OCI-LY1 (cell line): ENCODE measurements at regions not wholly inside any gene's neighbourhood (a gene's known extent, or its start where the extent isn't known, plus 50 kb on each side); places are given as distances from the start of the nearest gene placed in this dataset.

Experiments used
- H2AFZ ChIP-seq: fragments of 200-600 bp; sonication (generic), shearing (Covaris generic); 2 replicates; pipeline ENCODE4 v1.6.0; 2014; ENCODE audit warnings: antibody characterized with exemption, mild to moderate bottlenecking, low read length
- H3F3A ChIP-seq: fragments of 200-600 bp; sonication (generic), shearing (Covaris generic); 2 replicates; pipeline ENCODE4 v1.6.0; 2014; ENCODE audit warnings: mild to moderate bottlenecking, antibody characterized with exemption, low read length, moderate library complexity; ENCODE audit not compliant: insufficient read depth
- H3K27ac ChIP-seq: fragments of 200-600 bp; sonication (generic); 2 replicates; pipeline ENCODE4 v1.5.1; 2014; ENCODE audit warnings: low read length, mixed run types, mild to moderate bottlenecking, low read depth; ENCODE audit not compliant: poor library complexity, severe bottlenecking
- H3K27me3 ChIP-seq: fragments of 200-600 bp; sonication (generic); 2 replicates; pipeline ENCODE4 v1.6.0; 2014; ENCODE audit warnings: antibody characterized with exemption, mild to moderate bottlenecking, low read length, moderate library complexity; ENCODE audit not compliant: insufficient read depth
- H3K36me3 ChIP-seq: fragments of 200-600 bp; sonication (generic); 2 replicates; pipeline ENCODE4 v1.6.1; 2014; ENCODE audit warnings: mild to moderate bottlenecking, antibody characterized with exemption, low read length, moderate library complexity, mixed read lengths; ENCODE audit not compliant: insufficient read depth
- H3K4me1 ChIP-seq: fragments of 200-600 bp; sonication (generic); 2 replicates; pipeline ENCODE4 v1.5.1; 2014; ENCODE audit warnings: mild to moderate bottlenecking, low read length, moderate library complexity; ENCODE audit not compliant: insufficient read depth, severe bottlenecking
- H3K4me2 ChIP-seq: fragments of 200-600 bp; sonication (generic), shearing (Covaris generic); 2 replicates; pipeline ENCODE4 v1.6.1; 2014; ENCODE audit warnings: low read length
- H3K4me3 ChIP-seq: fragments of 200-600 bp; sonication (generic); 2 replicates; pipeline ENCODE4 v1.5.1; 2014; ENCODE audit warnings: low read length, low read depth, mild to moderate bottlenecking, mixed read lengths; ENCODE audit not compliant: poor library complexity, severe bottlenecking
- H3K79me2 ChIP-seq: fragments of 200-600 bp; shearing (Covaris generic); 2 replicates; pipeline ENCODE4 v1.6.1; 2016; ENCODE audit warnings: mixed run types, low read length, mixed read lengths; ENCODE audit not compliant: insufficient read depth
- H3K9ac ChIP-seq: fragments of 200-600 bp; sonication (generic), shearing (Covaris generic); 2 replicates; pipeline ENCODE4 v1.6.1; 2014; ENCODE audit warnings: mild to moderate bottlenecking, low read length, mixed read lengths
- H3K9me2 ChIP-seq: fragments of 200-600 bp; sonication (generic), shearing (Covaris generic); 2 replicates; pipeline ENCODE4 v1.6.1; 2014; ENCODE audit warnings: low read depth, mild to moderate bottlenecking, low read length, mixed read lengths
- H3K9me3 ChIP-seq: fragments of 200-600 bp; shearing (Covaris generic); 2 replicates; pipeline ENCODE4 v1.6.1; 2014; ENCODE audit warnings: low read length, mixed read lengths
- H4K20me1 ChIP-seq: fragments of 200-600 bp; sonication (generic), shearing (Covaris generic); 2 replicates; pipeline ENCODE4 v1.6.0; 2016; ENCODE audit warnings: mild to moderate bottlenecking, low read length; ENCODE audit not compliant: insufficient read depth
- EZH2 ChIP-seq: fragments of 200-600 bp; sonication (generic), shearing (Covaris generic); IDR thresholded peaks from 2 replicates; pipeline ENCODE4 v1.8.0; 2017; ENCODE audit warnings: borderline replicate concordance, mixed run types, mild to moderate bottlenecking, antibody characterized with exemption, low read length, moderate library complexity, mixed read lengths
- TF ChIP-seq, protein P1 (sequence below): fragments of 200-600 bp; sonication (generic), shearing (Covaris generic); IDR thresholded peaks from 2 replicates; pipeline ENCODE4 v1.5.1; 2017; ENCODE audit warnings: mild to moderate bottlenecking, antibody characterized with exemption, low read length, moderate library complexity, mixed read lengths

- Histone ChIP-seq H2AFZ (no peak overlapping the region), H3K9me2 (no peaks in the 10 kb centered on the region), H3K4me1 (no peaks in the 10 kb centered on the region), H3K79me2 (no peaks in the 10 kb centered on the region), H3K4me2 (no peak overlapping the region), H3F3A (no peaks in the 10 kb centered on the region), H3K27me3 (no peaks in the 10 kb centered on the region), H3K27ac (no peak overlapping the region), H4K20me1 (no peaks in the 10 kb centered on the region), H3K36me3 (no peaks in the 10 kb centered on the region), H3K9me3 (no peaks in the 10 kb centered on the region), H3K4me3 (no peak overlapping the region), H3K9ac (no peak overlapping the region)
- TF ChIP-seq, protein P1, sequence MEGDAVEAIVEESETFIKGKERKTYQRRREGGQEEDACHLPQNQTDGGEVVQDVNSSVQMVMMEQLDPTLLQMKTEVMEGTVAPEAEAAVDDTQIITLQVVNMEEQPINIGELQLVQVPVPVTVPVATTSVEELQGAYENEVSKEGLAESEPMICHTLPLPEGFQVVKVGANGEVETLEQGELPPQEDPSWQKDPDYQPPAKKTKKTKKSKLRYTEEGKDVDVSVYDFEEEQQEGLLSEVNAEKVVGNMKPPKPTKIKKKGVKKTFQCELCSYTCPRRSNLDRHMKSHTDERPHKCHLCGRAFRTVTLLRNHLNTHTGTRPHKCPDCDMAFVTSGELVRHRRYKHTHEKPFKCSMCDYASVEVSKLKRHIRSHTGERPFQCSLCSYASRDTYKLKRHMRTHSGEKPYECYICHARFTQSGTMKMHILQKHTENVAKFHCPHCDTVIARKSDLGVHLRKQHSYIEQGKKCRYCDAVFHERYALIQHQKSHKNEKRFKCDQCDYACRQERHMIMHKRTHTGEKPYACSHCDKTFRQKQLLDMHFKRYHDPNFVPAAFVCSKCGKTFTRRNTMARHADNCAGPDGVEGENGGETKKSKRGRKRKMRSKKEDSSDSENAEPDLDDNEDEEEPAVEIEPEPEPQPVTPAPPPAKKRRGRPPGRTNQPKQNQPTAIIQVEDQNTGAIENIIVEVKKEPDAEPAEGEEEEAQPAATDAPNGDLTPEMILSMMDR, result no peak
- no peak for TF ChIP-seq EZH2
These were observed 736.1 kb downstream of the DOK5 start for GRCh38 chr20:55211481-55211880.

DNA sequence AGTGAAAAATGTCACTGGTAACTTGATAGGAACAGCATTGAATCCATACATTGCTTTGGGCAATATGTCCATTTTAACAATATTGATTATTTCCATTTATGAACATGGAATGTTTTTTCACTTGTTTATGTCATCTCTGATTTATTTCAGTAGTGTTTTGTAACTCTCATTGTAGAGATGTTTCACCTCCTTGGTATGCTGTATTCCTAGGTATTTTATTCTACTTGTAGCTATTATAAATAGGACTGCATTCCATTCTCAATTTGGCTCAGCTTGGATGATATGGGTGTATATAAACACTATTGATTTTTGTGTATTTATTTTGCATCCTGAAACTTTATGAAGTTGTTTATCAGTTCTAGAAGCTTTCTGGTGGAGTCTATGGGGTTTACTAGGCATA lies 730.3 kb downstream of the DOK5 start:
- no peak overlapping the region for H2AFZ ChIP-seq
- no peaks in the 10 kb centered on the region for H4K20me1 ChIP-seq
- H3K4me3 ChIP-seq, result no peak overlapping the region
- no peaks in the 10 kb centered on the region for H3K9me2 ChIP-seq
- no peak overlapping the region for H3K4me2 ChIP-seq
- H3K9ac ChIP-seq, result no peak overlapping the region
- H3K9me3 ChIP-seq, result no peaks in the 10 kb centered on the region
- TF ChIP-seq EZH2, result no peak
- TF ChIP-seq, protein P1, result no peak
- H3K4me1 ChIP-seq, result no peaks in the 10 kb centered on the region
- no peaks in the 10 kb centered on the region for H3K79me2 ChIP-seq
- H3F3A ChIP-seq, result no peaks in the 10 kb centered on the region
- H3K36me3 ChIP-seq, result no peaks in the 10 kb centered on the region
- H3K27me3 ChIP-seq, result no peaks in the 10 kb centered on the region
- H3K27ac ChIP-seq, result no peak overlapping the region

GRCh38 chr20:55200317-55200716 lies 724.9 kb downstream of the DOK5 start:
- no peaks in the 10 kb centered on the region for H3K9me2 ChIP-seq
- no peak overlapping the region for H3K27ac ChIP-seq
- no peaks in the 10 kb centered on the region for H3K4me1 ChIP-seq
- no peak overlapping the region for H3K4me2 ChIP-seq
- no peak overlapping the region for H3K4me3 ChIP-seq
- H2AFZ ChIP-seq, result no peak overlapping the region
- no peaks in the 10 kb centered on the region for H4K20me1 ChIP-seq
- no peaks in the 10 kb centered on the region for H3K36me3 ChIP-seq
- H3K9ac ChIP-seq, result no peak overlapping the region
- no peak for TF ChIP-seq EZH2
- TF ChIP-seq, protein P1, result no peak
- H3K27me3 ChIP-seq, result no peaks in the 10 kb centered on the region
- H3K9me3 ChIP-seq, result no peaks in the 10 kb centered on the region
- no peaks in the 10 kb centered on the region for H3K79me2 ChIP-seq
- H3F3A ChIP-seq, result no peaks in the 10 kb centered on the region
